ENCODE measurements at regions not wholly inside any gene's neighbourhood (a gene's known extent, or its start where the extent isn't known, plus 50 kb on each side); places are given as distances from the start of the nearest gene placed in this dataset.
"Not testable (repeated sequence)": the region's sequence is repeated elsewhere in the genome, so short reads cannot be mapped to it uniquely, and the experiment has no call there.

DNA sequence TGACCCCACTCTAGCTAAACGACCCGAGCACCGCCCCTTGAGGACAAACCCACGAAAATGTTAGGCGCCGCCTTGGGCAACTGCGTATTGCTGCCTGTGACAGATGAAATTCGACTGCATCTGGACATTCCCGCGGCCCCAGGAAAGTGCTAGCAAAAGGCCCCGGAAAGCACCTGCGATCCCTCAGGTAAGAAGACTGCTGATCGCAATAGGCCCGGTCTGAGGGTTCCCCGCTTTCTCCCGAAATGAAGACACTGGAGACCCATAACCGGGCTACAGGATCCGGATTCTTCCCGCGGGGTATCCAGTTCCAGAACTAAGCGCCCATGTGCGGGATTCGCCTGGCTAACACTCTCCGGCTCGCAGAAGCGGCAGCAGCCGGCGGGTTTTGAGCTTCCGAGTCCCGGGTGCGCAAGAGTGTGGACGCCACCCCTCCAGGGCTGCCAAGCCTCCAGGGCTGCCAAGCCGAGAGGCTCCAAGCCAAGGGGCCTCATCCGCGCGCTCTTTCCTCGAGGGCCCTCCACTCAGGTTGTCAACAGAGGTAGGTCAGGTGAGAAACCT is 157.9 kb upstream of the NBPF11 start:
- no peak for DNase-seq

DNA sequence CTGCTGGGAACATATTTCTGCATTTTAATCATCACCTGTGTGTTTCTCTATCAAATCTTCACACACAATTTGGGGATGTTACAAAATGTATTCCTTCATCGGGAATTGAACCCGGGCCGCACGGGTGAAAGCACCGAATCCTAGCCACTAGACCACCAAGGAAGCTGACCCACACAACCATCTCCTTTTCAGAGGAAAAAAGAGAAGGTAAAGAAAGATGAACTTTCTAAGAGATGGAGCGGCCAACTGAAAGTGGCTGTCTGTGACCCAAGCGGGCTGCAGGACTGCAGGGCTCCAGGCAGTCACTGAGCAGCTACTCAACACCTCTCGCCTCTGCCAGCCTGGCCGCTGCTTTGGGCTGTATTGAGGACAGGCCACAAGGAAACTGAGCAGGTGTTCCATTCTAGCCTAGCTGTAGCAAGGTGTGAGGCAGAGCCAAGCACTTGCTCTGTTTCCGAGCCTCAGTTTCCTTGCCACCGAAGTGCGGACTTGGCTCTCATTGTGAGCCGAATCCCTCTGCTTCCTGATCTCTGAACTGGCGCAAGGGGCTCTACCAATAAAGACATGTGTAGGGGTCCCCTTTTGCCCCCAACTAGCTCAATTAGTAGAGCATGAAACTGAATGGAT is 156.9 kb upstream of the NBPF11 start:
- no peak for DNase-seq

DNA sequence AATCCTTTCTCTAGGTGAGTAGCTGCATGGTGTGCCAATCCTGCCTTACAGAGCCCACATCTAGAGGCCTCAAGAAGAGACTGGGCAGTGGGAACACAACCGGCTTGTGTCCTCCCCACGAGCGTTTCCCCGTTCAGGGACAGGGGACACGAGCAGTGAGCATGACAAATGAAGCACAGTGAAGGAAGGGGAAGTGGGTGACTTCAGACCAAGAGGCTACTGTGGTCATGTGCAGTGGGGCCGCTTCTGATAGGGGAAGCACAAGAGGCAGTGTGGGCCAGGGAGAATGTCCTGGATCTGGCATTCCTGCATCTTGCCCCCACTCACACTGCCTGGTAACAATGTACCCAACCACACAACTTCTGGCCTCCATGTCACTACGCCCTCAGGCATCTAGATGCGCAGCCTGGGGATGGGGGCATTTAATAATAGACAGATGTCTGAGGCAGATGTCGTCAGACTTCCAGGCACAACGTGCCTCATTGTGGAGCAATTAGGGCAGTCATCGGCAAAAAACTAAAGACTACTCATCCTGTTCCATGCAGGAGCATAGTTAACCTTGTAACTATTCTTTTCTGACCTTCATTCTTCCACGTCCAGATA is 155.6 kb upstream of the NBPF11 start:
- DNase-seq: peak; percentile 75

DNA sequence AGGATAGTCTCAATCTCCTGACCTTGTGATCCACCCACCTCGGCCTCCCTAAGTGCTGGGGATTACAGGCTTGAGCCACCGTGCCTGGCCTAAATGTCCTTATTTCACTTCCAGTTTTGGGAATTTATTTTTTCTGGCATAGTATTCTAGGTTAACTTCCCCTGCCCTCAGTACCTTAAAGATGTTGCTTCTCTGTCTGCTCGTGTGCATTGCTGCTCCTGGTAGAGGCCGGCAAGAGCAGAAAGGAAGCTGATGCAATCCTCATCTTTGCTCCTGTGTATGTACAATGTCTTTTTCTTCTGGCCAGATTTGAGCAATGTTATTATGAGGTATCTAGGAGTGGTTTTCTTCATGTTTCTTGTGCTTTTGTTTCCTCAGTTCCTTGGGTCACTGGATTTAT is 152.9 kb upstream of the NBPF11 start:
- DNase-seq: not testable (repeated sequence)

DNA sequence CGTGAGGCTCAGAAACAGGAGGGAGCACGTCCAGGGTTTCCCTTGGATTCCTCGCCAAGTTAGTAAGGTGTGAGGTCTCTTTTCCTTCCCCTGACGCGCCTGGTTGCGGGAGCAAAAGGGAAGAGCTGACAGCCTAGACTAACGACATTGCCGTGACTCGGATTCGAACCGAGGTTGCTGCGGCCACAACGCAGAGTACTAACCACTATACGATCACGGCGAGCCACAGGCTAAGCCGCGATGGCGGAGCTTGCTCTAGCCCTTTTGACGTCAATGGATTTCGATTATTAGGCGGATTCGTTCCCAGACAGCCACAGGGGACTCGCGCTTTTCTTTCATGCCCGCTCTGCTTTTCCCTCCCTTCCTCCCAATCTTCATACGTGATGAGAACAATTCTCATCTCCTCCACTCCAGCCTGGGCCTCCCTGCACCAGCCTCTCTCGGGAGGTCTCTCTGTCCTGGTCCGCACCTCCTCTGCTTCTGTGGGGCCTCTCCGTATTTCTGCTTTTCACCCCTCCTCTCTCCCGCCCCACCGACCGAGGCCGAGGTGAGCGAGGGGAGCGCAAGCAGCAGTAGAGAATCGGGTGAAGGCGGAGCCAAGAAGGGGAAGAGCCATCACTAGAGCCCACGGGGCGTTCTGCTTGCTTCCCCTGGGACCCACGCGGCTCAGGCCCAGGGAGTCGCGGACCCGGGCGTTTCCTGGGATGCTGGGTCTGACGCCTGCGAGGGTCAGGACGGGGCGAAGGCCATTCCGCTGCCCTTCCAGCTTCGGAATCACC is 150.7 kb upstream of the NBPF11 start:
- not testable (repeated sequence) for DNase-seq

DNA sequence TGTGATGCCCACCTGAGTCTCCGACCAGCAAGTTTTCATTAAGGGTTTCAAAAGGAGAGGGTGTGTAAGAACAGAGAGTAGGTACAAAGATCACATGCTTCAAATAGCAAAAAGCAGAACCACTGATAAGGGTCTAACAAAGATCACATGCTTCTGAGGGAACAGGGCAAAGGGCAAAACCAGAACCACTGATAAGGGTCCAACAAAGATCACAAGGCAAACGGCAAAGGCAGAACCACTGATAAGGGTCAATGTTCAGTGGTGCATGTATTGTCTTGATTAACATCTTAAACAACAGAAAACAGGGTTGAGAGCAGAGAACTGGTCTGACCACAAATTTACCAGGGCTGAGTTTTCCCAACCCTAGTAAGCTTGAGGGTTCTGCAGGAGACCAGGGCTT is 145.8 kb upstream of the NBPF11 start:
- not testable (repeated sequence) for DNase-seq

DNA sequence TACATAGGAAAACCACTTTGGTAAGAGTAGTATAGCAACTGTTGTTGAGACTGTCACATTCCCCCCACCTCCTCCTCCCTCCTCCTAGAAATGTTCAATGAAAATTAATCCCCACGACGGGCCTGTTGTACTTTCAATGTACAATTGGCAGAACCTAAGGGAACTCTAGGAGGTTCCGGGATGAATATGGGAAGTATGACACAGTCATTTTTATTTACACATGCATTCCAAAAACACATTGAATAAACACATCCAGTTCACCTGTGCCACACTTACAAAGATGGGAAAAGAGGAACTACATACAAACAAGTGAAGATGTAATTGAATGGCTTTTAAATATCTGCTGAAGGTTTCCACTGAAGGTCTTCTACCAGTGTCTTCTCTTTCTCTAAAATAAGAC is 144.4 kb upstream of the NBPF11 start:
- DNase-seq: no peak

DNA sequence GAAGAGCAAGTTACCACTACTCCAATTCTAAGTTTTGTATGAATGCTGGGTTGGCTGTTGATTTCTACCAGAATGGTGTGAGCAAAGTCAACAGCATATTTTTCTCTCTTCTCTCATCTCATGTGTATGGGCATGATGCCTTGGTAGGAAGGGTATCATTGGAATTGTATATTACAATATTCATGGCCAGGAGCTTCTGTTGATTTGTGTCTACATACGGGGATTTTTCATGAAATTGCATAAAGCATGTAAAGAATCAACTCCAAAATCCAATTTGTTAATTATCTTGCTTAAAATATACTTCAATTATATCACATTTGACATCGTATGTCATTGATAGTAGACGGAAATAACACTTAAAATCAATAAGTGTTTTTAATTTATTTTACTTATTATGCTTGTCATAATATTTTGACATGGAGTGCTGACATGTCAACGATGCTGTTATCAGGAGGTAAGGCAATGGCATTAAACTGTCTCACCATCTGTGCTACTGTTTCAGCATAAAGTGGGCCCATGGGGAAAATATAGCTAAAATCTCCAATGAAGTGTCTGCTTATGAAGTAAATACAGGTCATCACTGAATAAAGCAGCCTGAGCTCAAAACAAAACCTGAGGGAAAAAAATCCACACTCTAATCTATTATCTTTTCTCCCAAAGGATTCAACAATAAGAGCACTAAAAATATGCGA is 142.2 kb upstream of the NBPF11 start:
- DNase-seq: no peak

DNA sequence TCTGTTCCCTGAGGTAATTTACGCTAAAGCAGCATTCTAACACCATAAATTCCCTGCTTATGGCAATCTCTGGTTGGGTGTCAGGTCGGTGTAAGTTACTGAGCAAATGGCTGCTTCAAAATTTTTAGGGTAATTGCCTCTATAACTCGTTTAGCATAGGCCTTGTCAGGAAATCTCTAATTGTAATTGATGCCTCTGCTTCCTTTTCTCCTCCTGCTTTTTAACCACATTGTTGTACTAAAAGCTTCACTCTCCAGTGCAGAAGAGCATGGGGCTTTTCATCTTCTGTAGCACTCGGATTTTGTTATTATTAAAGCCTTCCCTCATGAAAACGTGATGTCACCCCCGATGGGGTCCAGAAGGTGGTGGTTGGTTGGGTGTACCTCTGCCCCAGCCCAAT is 141.6 kb upstream of the NBPF11 start:
- no peak for DNase-seq

DNA sequence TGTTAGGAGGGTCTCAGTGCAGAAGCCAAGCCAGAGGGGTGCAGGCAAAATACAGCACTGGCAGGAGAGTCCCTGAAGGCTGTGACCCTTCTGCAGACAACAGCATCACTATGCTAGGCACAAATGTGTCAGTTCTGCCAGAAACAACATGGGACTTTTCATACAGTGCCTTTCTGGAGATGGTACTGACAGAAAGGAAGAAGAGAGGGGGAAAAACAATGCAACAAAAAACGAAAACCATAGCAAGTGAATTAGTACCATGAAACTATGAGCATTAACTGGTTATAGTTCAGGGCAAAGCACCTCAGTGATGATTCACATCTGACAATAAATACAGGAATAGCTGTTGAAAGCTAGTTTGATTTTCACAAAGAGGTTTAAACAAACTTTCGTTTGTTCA is 140.8 kb upstream of the NBPF11 start:
- DNase-seq: no peak

DNA sequence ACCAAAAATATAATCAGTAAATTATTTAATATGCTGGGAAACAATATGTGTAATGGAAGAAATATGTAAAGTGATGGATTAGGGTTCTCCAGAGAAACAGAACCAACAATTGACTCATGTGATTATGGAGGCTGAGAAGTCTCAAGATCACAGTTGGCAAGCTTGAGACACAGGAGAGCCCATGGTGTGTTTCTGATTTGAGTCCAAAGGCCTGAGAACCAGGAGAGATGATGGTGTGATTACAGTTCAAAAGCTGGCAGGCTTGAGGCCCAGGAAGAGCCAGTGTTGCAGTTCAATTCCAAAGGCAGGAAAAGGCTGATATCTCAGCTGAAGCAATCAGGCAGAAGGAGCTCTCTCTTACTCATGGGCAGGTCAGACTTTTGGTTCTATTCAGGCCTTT is 138.8 kb upstream of the NBPF11 start:
- DNase-seq: no peak

DNA sequence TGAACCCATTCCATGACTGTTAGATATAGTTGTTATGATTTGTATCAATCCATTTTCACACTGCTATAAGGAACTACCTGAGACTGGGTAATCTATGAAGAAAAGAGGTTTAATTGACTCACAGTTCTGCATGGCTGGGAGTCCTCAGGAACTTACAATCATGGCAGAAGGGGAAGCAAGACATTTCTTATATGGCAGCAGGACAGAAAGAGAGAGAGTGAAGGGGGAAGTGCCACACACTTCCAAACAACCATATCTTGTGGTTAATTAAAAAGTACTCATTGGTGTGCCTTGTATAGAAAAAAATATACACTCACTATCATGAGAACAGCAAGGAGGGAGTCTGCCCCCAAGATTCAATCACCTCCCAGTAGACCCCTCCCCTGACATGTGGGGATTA is 137.6 kb upstream of the NBPF11 start:
- DNase-seq: no peak

DNA sequence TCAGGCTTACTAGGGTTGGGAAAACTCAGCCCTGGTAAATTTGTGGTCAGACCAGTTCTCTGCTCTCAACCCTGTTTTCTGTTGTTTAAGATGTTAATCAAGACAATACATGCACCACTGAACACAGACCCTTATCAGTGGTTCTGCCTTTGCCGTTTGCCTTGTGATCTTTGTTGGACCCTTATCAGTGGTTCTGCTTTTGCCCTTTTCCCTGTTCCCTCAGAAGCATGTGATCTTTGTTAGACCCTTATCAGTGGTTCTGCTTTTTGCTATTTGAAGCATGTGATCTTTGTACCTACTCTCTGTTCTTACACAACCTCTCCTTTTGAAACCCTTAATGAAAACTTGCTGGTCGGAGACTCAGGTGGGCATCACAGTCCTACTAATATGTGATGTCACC is 133.9 kb upstream of the NBPF11 start:
- not testable (repeated sequence) for DNase-seq

DNA sequence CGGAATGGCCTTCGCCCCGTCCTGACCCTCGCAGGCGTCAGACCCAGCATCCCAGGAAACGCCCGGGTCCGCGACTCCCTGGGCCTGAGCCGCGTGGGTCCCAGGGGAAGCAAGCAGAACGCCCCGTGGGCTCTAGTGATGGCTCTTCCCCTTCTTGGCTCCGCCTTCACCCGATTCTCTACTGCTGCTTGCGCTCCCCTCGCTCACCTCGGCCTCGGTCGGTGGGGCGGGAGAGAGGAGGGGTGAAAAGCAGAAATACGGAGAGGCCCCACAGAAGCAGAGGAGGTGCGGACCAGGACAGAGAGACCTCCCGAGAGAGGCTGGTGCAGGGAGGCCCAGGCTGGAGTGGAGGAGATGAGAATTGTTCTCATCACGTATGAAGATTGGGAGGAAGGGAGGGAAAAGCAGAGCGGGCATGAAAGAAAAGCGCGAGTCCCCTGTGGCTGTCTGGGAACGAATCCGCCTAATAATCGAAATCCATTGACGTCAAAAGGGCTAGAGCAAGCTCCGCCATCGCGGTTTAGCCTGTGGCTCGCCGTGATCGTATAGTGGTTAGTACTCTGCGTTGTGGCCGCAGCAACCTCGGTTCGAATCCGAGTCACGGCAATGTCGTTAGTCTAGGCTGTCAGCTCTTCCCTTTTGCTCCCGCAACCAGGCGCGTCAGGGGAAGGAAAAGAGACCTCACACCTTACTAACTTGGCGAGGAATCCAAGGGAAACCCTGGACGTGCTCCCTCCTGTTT is 128.9 kb upstream of the NBPF11 start:
- not testable (repeated sequence) for DNase-seq

DNA sequence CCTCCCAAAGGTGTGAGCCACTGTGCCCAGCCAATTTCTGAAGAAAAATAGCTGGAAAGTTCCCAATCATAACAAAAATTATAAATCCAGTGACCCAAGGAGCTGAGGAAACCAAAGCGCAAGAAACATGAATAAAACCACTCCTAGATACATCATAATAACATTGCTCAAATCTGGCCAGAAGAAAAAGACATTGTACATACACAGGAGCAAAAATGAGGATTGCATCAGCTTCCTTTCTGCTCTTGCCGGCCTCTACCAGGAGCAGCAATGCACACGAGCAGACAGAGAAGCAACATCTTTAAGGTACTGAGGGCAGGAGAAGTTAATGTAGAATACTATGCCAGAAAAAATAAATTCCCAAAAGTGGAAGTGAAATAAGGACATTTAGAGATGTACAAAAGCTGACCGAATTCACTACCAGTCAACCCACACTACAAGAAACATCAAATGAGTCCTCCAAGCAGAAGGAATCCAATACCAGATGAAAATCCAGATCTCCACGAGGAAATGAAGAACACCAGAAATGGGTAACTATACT is 127.0 kb upstream of the NBPF11 start:
- peak; percentile 19 for DNase-seq

DNA sequence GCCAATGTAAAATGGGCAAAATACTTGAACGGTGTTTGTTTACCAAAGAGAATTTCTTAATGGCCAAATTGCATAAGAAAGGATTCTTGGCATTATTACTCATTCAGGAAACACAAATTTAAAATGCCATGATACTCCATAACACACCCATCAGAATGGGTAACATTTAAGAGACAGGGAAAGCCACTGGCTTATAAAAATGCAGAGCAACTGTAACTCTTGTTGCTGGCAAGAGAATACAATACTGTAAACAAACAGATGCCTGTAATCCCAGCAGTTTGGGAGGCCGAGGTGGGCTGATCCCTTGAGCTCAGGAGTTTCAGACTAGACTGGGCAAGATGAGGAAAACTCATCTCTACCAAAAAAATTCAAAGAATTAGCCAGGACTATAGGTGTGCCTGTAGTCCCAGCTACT is 125.8 kb upstream of the NBPF11 start:
- not testable (repeated sequence) for DNase-seq

DNA sequence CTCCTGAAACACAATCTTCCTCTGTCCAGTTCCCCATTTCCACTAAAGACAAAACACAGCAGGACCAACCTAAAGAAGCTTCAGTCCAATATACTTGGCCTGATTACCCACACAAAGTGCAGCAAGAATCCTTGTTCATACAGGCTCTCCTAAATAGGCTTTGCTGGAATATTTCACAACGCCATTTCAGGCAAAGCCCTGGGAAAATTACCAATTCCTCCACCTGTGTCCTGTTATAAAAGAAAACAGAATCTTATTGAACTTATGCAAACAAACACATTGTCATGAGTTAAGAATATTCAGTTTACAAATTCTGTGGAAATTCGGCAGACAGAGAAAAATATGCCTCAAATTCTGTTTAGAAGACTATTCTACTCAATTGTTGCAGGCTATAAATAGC is 115.0 kb upstream of the NBPF11 start:
- not testable (repeated sequence) for DNase-seq

DNA sequence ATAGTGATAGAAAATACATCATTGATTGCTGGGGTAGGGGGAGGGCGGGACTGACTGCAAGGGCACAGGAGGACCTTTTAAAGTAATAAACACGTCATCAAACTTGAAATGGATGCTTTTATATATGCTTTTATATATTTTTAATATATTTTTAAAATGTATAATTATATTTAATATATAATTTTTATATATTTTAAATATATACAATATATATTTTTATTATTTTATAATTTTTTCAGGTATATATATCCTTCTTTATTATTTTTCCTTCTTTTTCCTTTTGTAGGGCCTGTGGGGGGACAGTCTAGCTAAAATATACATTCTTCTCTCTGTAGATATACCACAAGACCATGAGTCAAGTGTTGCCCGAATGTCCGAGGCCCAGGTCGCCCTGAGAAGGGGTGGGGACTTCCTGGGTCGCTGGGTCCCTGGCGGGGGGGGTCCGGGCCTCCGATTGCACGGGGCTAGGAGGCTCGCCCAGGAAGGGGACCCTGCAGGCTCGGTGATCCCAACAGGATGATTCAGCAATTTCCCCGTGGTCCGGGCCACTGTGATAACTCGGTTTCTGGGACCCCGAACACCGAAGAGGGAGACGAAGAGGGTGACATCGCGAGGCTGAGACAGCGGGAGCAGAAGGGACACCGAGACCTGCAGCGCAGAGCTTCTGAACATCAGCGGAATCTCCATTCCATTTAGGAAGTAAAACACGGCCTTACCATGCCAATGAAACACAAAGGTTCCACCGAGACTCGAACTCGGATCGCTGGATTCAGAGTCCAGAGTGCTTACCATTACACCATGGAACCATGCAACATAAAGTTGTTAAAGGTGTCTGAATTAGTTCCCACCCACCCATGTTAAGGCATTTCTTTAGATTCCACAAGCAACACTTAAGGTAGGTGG is 112.5 kb upstream of the NBPF11 start:
- no peak for DNase-seq

DNA sequence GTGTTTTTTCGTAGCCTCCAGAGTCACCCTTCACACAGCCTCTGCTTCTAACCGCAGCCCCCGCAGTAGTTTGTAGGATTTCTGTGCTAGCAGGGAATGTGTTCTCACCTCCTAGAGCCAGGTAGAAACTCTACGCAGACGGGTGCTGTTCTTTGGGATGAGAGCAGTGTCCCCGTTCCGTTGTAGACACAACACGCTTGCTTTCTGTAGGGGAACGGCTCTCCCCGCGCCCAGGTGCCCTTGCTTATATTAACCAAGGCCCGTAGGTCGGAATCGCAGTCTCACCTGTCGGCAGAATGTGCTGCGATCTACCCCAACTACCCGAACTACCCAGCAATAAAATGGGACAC is 111.8 kb upstream of the NBPF11 start:
- no peak for DNase-seq

DNA sequence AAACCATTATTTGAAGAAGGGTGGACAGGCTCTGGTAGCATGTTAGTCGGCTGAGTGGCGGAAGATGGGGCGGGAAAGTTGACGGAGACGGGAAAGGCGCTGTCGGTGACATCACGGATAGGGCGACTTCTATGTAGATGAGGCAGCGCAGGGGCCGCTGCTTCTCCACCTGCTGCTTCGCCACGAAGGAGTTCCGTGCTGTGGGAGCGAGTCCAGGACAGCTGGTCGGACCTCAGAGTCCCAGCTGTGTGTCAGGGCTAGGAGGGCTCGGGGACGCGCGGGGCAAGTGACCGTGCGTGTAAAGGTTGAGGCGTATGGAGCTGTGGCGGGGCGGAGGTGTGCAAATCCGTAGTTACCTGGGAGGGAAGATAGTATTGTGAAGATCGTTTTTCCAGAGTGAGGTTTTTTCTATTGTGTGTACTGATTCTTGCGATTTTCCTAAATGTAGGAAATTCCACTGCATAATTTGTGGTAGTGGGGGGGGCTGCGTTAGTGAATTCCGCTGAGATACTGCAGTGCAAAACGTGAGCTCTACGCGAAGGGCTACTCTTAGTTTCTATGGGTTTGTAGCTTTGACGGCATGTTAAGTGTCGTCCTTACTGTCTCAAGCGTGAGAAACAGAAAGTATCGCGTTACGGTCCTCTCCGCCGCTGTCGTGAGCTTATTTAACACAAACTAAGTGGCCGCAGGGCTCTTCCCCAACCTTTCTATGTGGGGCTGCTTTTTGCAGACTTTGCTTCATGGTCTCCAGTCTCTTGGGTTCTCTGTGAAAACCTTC is 111.2 kb upstream of the NBPF11 start:
- peak; percentile 72 for DNase-seq
